Osteoblast (primary cell): ENCODE measurements at regions not wholly inside any gene's neighbourhood (a gene's known extent, or its start where the extent isn't known, plus 50 kb on each side); places are given as distances from the start of the nearest gene placed in this dataset.

Source experiments
- DNase-seq: peaks from one replicate; pipeline ENCODE4 v3.0.0; 2011; ENCODE audit warnings: low spot score, mixed read lengths; ENCODE audit not compliant: insufficient read length; ENCODE audit errors: missing footprints
- H2AFZ ChIP-seq: 2 replicates; pipeline ENCODE4 v1.6.0; 2011; ENCODE audit warnings: mild to moderate bottlenecking, low read length
- H3K27ac ChIP-seq: 2 replicates; pipeline ENCODE4 v1.5.1; 2011; ENCODE audit warnings: mild to moderate bottlenecking, low read depth, low read length, moderate library complexity
- H3K27me3 ChIP-seq: 2 replicates; pipeline ENCODE4 v1.6.0; 2012; ENCODE audit warnings: mild to moderate bottlenecking, control low read depth, inconsistent platforms, low read length, moderate library complexity; ENCODE audit not compliant: insufficient read depth
- H3K36me3 ChIP-seq: 2 replicates; pipeline ENCODE4 v1.5.1; 2011; ENCODE audit warnings: mild to moderate bottlenecking, low read length, control low read depth, moderate library complexity; ENCODE audit not compliant: insufficient read depth
- H3K4me1 ChIP-seq: 2 replicates; pipeline ENCODE4 v1.5.1; 2011; ENCODE audit warnings: mild to moderate bottlenecking, low read length, control low read depth, moderate library complexity; ENCODE audit not compliant: insufficient read depth
- H3K4me2 ChIP-seq: 2 replicates; pipeline ENCODE4 v1.6.0; 2011; ENCODE audit warnings: mild to moderate bottlenecking, low read length; ENCODE audit not compliant: insufficient read depth
- H3K4me3 ChIP-seq: fragments of 200-600 bp; sonication (generic); 3 replicates; pipeline ENCODE4 v1.5.1; 2012; ENCODE audit warnings: mild to moderate bottlenecking, low read length, inconsistent platforms; ENCODE audit not compliant: insufficient read depth
- H3K79me2 ChIP-seq: 2 replicates; pipeline ENCODE4 v1.6.0; 2012; ENCODE audit warnings: mild to moderate bottlenecking, low read length, control low read depth, inconsistent platforms; ENCODE audit not compliant: insufficient read depth
- H3K9me3 ChIP-seq: 2 replicates; pipeline ENCODE4 v1.5.1; 2011; ENCODE audit warnings: low read depth, low read length, control low read depth
- H4K20me1 ChIP-seq: 2 replicates; pipeline ENCODE4 v1.6.0; 2012; ENCODE audit warnings: mild to moderate bottlenecking, low read length, control low read depth; ENCODE audit not compliant: insufficient read depth
- CTCF ChIP-seq: IDR thresholded peaks from 2 replicates; pipeline ENCODE4 v1.5.1; 2011; ENCODE audit warnings: mild to moderate bottlenecking, low read depth, low read length, moderate library complexity; ENCODE audit errors: extremely low read depth

GRCh38 chrX:128717635-128718578 lies 665.7 kb upstream of the ACTRT1 start:
- Histone ChIP-seq H3K9me3 (no peaks in the 10 kb centered on the region), H3K27ac (no peak overlapping the region), H3K79me2 (no peaks in the 10 kb centered on the region), H2AFZ (no peak overlapping the region), H3K4me1 (no peaks in the 10 kb centered on the region), H3K36me3 (no peaks in the 10 kb centered on the region), H4K20me1 (no peaks in the 10 kb centered on the region), H3K27me3 (no peaks in the 10 kb centered on the region), H3K4me3 (no peak overlapping the region), H3K4me2 (no peak overlapping the region)
- no peak for TF ChIP-seq CTCF
- DNase-seq, result no peak

GRCh38 chrX:128714425-128714824 lies 662.2 kb upstream of the ACTRT1 start:
- Histone ChIP-seq H3K4me1 (no peaks in the 10 kb centered on the region), H3K79me2 (no peaks in the 10 kb centered on the region), H3K9me3 (no peaks in the 10 kb centered on the region), H3K4me3 (no peak overlapping the region), H3K27ac (no peak overlapping the region), H4K20me1 (no peaks in the 10 kb centered on the region), H3K27me3 (no peaks in the 10 kb centered on the region), H3K36me3 (no peaks in the 10 kb centered on the region), H3K4me2 (no peak overlapping the region), H2AFZ (no peak overlapping the region)
- no peak for DNase-seq
- TF ChIP-seq CTCF, result no peak

GRCh38 chrX:128699716-128700285 lies 647.6 kb upstream of the ACTRT1 start:
- TF ChIP-seq CTCF, result no peak
- Histone ChIP-seq H3K79me2 (no peaks in the 10 kb centered on the region), H2AFZ (no peak overlapping the region), H3K27me3 (no peaks in the 10 kb centered on the region), H3K9me3 (no peaks in the 10 kb centered on the region), H3K4me3 (no peak overlapping the region), H3K36me3 (no peaks in the 10 kb centered on the region), H3K27ac (no peak overlapping the region), H3K4me1 (no peaks in the 10 kb centered on the region), H4K20me1 (no peaks in the 10 kb centered on the region), H3K4me2 (no peak overlapping the region)
- DNase-seq, result no peak

- DNase-seq, result no peak
- Histone ChIP-seq H3K27ac (no peak overlapping the region), H3K27me3 (no peaks in the 10 kb centered on the region), H4K20me1 (no peaks in the 10 kb centered on the region), H3K9me3 (no peaks in the 10 kb centered on the region), H3K4me2 (no peak overlapping the region), H2AFZ (no peak overlapping the region), H3K4me3 (no peak overlapping the region), H3K4me1 (no peaks in the 10 kb centered on the region), H3K36me3 (no peaks in the 10 kb centered on the region), H3K79me2 (no peaks in the 10 kb centered on the region)
- no peak for TF ChIP-seq CTCF
These were observed 646.5 kb upstream of the ACTRT1 start for GRCh38 chrX:128698573-128699181.
